B cell (primary cell): ENCODE measurements at regions not wholly inside any gene's neighbourhood (a gene's known extent, or its start where the extent isn't known, plus 50 kb on each side); places are given as distances from the start of the nearest gene placed in this dataset.

Experiments
- ATAC-seq: fragments of 200-7000 bp; cut with Tn5 transposase; one replicate; pipeline ENCODE4 v1.10.0; 2021; ENCODE audit warnings: low read depth, mild to moderate bottlenecking, moderate number of reproducible peaks, moderate library complexity
- CTCF ChIA-PET: fragments of 350-600 bp; sonication (Branson Sonifier 250); formaldehyde crosslinking; loops from one replicate; lab custom pipeline; 2021; ENCODE audit warnings: antibody characterized with exemption, inconsistent platforms; lab: Charles Lee
- POLR2A ChIA-PET: fragments of 350-600 bp; sonication (Branson Sonifier 250); formaldehyde crosslinking; loops from one replicate; lab custom pipeline; 2021; ENCODE audit warnings: antibody characterized with exemption; lab: Charles Lee
- DNase-seq: peaks from one replicate; pipeline ENCODE4 v3.0.0; 2013
- H2AFZ ChIP-seq: 2 replicates; pipeline ENCODE4 v1.6.1; 2012; ENCODE audit warnings: mild to moderate bottlenecking, low read depth, low read length; ENCODE audit not compliant: insufficient read depth, poor library complexity, severe bottlenecking
- H3K27ac ChIP-seq, 2 donors: 1 replicate in 1 of 2; 2 replicates in 1 of 2; pipeline ENCODE4 v1.5.1; 2012 to 2013; ENCODE audit warnings: low read length in 2 of 2, mild to moderate bottlenecking in 2 of 2, moderate library complexity in 1 of 2
- H3K27me3 ChIP-seq, 4 experiments: fragments of 200-600 bp in 1 of 4; sonication (generic) in 1 of 4; replicated peaks in 1 of 4; 1 replicate in 2 of 4; 2 replicates in 2 of 4; pipeline versions ENCODE4 v1.6.1 to v1.7.0; 2013 to 2016; ENCODE audit warnings: low read length in 3 of 4, mild to moderate bottlenecking in 2 of 4, mixed read lengths in 1 of 4, moderate library complexity in 1 of 4; ENCODE audit not compliant: insufficient read depth in 4 of 4, control insufficient read depth in 3 of 4; ENCODE audit errors: control extremely low read depth in 1 of 4
- H3K36me3 ChIP-seq, 2 experiments: replicated peaks in 1 of 2; 1 replicate in 1 of 2; 2 replicates in 1 of 2; pipeline versions ENCODE4 v1.6.1 to v1.7.1; 2013; ENCODE audit warnings: low read length in 1 of 2; ENCODE audit not compliant: insufficient read depth in 2 of 2, control insufficient read depth in 1 of 2; ENCODE audit errors: control extremely low read depth in 1 of 2, extremely low read depth in 1 of 2
- H3K4me1 ChIP-seq, 2 donors: fragments of 200-600 bp in 1 of 2; sonication (generic) in 1 of 2; 1 replicate in 1 of 2; 2 replicates in 1 of 2; pipeline versions ENCODE4 v1.5.1 to v1.6.1; 2013 to 2017; ENCODE audit warnings: low read length in 2 of 2; ENCODE audit not compliant: control insufficient read depth in 2 of 2, insufficient read depth in 2 of 2
- H3K4me2 ChIP-seq: replicated peaks from 2 replicates; pipeline ENCODE3; 2012; ENCODE audit warnings: mild to moderate bottlenecking, low read depth, low read length; ENCODE audit not compliant: poor library complexity, severe bottlenecking
- H3K4me3 ChIP-seq, 5 experiments: fragments of 200-600 bp in 1 of 5; sonication (generic) in 1 of 5; 1 replicate in 3 of 5; 2 replicates in 2 of 5; pipeline versions ENCODE4 v1.5.1 to v1.7.0; 2011 to 2016; ENCODE audit warnings: low read length in 4 of 5, mild to moderate bottlenecking in 4 of 5, low read depth in 2 of 5, control low read depth in 1 of 5, moderate library complexity in 1 of 5; ENCODE audit not compliant: insufficient read depth in 1 of 5; ENCODE audit errors: control extremely low read depth in 1 of 5, extremely low read depth in 1 of 5
- H3K79me2 ChIP-seq: fragments of 200-600 bp; sonication (generic); one replicate; pipeline ENCODE4 v1.6.0; 2016; ENCODE audit warnings: low read length; ENCODE audit not compliant: control insufficient read depth, insufficient read depth
- H3K9ac ChIP-seq: fragments of 200-600 bp; sonication (generic); 2 replicates; pipeline ENCODE4 v1.6.1; 2017; ENCODE audit warnings: mild to moderate bottlenecking, low read length, moderate library complexity
- H3K9me3 ChIP-seq, 3 donors: one replicate each; pipeline versions ENCODE4 v1.6.1 to v1.7.1; 2013; ENCODE audit warnings: low read length in 2 of 3; ENCODE audit not compliant: control insufficient read depth in 2 of 3, insufficient read depth in 1 of 3; ENCODE audit errors: control extremely low read depth in 1 of 3
- H4K20me1 ChIP-seq: 2 replicates; pipeline ENCODE4 v1.6.0; 2012; ENCODE audit warnings: mild to moderate bottlenecking, low read length; ENCODE audit not compliant: insufficient read depth, control insufficient read depth, poor library complexity, severe bottlenecking
- H3K27ac Mint-ChIP-seq: one replicate; pipeline ENCODE4 v1.8.0; 2021; ENCODE audit warnings: mixed read lengths
- H3K27me3 Mint-ChIP-seq: one replicate; pipeline ENCODE4 v1.8.0; 2021; ENCODE audit warnings: mixed read lengths
- H3K4me1 Mint-ChIP-seq: one replicate; pipeline ENCODE4 v1.8.0; 2021; ENCODE audit warnings: mixed read lengths
- H3K4me3 Mint-ChIP-seq: one replicate; pipeline ENCODE4 v1.8.0; 2021; ENCODE audit warnings: mixed read lengths
- H3K9me3 Mint-ChIP-seq: one replicate; pipeline ENCODE4 v1.8.0; 2022; ENCODE audit warnings: mixed read lengths; ENCODE audit not compliant: insufficient read depth
- CTCF ChIP-seq: fragments of 200-600 bp; IDR thresholded peaks from one replicate; pipeline ENCODE4 v1.8.0; 2022; ENCODE audit warnings: antibody characterized with exemption, mild to moderate bottlenecking
- EZH2 ChIP-seq: IDR thresholded peaks from 2 replicates; pipeline ENCODE4 v1.6.1; 2012; ENCODE audit warnings: borderline replicate concordance, low read depth, mild to moderate bottlenecking, moderate library complexity, low read length; ENCODE audit not compliant: insufficient read depth, poor library complexity, severe bottlenecking
- WGBS: methylation state at CpG from one replicate; pipeline ENCODE4 v1.1.5; 2013; ENCODE audit warnings: missing lambda C conversion rate; ENCODE audit not compliant: insufficient coverage; 5-methylcytosine and 5-hydroxymethylcytosine counted together
- intact Hi-C: fragments of 100-400 bp; cut with micrococcal nuclease; formaldehyde crosslinking; loops from one replicate; pipeline ENCODE4 v1.10.0; 2022

DNA sequence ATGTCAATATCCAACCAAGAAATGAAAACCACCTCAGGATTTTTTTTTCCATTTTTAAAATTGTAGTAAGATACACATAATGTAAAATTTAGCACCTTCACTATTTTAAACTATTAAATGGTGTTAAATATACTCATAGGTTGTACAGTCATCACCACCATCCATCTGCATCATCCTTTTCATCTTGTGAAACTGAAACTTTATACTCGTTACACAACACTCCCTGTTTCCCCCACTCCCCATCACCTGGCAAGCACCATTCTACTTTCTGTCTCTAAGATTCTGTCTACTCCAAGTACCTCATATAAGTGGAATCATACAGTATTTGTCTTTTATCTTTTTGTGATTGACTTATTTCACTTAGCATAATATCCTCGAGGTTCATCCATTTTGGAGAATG lies 335.2 kb upstream of the NPSR1 start:
- 40% methylated on average over 1 of the region's 2 CpGs for WGBS
- H3K79me2 ChIP-seq: no peaks in the 10 kb centered on the region
- H3K9ac ChIP-seq: no peak overlapping the region
- H3K27me3 Mint-ChIP-seq: peaks cover 11% of the 10 kb centered on the region
- no peak overlapping the region for H3K4me2 ChIP-seq
- H4K20me1 ChIP-seq: no peaks in the 10 kb centered on the region
- ChIA-PET CTCF (no interaction called here), POLR2A (no interaction called here)
- H3K27ac Mint-ChIP-seq: no peak overlapping the region
- ATAC-seq: no peak
- intact Hi-C loops: no loop called here
- no peaks in the 10 kb centered on the region for H3K36me3 ChIP-seq
- H3K27ac ChIP-seq: no peak overlapping the region
- peaks cover 0 to 3% of the 10 kb centered on the region in 2 donors for H3K4me1 ChIP-seq
- DNase-seq: no peak
- peaks cover 0 to 3% (median 0%) of the 10 kb centered on the region in 3 donors for H3K9me3 ChIP-seq
- H3K9me3 Mint-ChIP-seq: no peaks in the 10 kb centered on the region
- H3K4me1 Mint-ChIP-seq: no peaks in the 10 kb centered on the region
- TF ChIP-seq EZH2 (no peak), CTCF (no peak)
- H3K27me3 ChIP-seq: peaks cover 0 to 7% (median 1%) of the 10 kb centered on the region in 4 experiments
- H2AFZ ChIP-seq: no peak overlapping the region
- no peak overlapping the region for H3K4me3 ChIP-seq
- H3K4me3 Mint-ChIP-seq: no peak overlapping the region

- H3K36me3 ChIP-seq: no peaks in the 10 kb centered on the region
- POLR2A ChIA-PET: no interaction called here
- H3K9ac ChIP-seq: no peak overlapping the region
- WGBS: 73% methylated on average over 1 of the region's 1 CpG
- H3K79me2 ChIP-seq: no peaks in the 10 kb centered on the region
- no peak overlapping the region for H3K27ac ChIP-seq
- Mint-ChIP-seq H3K4me3 (no peak overlapping the region), H3K4me1 (no peaks in the 10 kb centered on the region), H3K27me3 (no peaks in the 10 kb centered on the region), H3K27ac (no peak overlapping the region), H3K9me3 (no peaks in the 10 kb centered on the region)
- no peaks in the 10 kb centered on the region for H4K20me1 ChIP-seq
- intact Hi-C loops: no loop called here
- H3K4me2 ChIP-seq: no peak overlapping the region
- DNase-seq (no peak), ATAC-seq (no peak)
- no peak overlapping the region for H2AFZ ChIP-seq
- no peaks in the 10 kb centered on the region for H3K9me3 ChIP-seq
- TF ChIP-seq EZH2: no peak
- no peak for TF ChIP-seq CTCF
- H3K4me3 ChIP-seq: no peak overlapping the region
- H3K27me3 ChIP-seq: no peaks in the 10 kb centered on the region
- CTCF ChIA-PET: no interaction called here
- H3K4me1 ChIP-seq: no peaks in the 10 kb centered on the region
Measured at GRCh38 chr7:34327681-34328080, 330.3 kb upstream of the NPSR1 start.
